Activated naive CD8-positive, alpha-beta T cell treated with anti-CD3 and anti-CD28 coated beads, Interleukin-2, amount 50 U/mL, for 16 hours (primary cell): ENCODE measurements at regions not wholly inside any gene's neighbourhood (a gene's known extent, or its start where the extent isn't known, plus 50 kb on each side); places are given as distances from the start of the nearest gene placed in this dataset.
"Not testable (repeated sequence)": the region's sequence is repeated elsewhere in the genome, so short reads cannot be mapped to it uniquely, and the experiment has no call there.

ENCODE experiments used
- DNase-seq: peaks from one replicate; pipeline ENCODE4 v3.0.0-alpha.2; 2020; ENCODE audit warnings: low read depth, low spot score

GRCh38 chr2:12451726-12452125 is 265.0 kb upstream of the TRIB2 start:
- no peak for DNase-seq

- no peak for DNase-seq
These were observed 264.6 kb upstream of the TRIB2 start for GRCh38 chr2:12452185-12452584.

DNA sequence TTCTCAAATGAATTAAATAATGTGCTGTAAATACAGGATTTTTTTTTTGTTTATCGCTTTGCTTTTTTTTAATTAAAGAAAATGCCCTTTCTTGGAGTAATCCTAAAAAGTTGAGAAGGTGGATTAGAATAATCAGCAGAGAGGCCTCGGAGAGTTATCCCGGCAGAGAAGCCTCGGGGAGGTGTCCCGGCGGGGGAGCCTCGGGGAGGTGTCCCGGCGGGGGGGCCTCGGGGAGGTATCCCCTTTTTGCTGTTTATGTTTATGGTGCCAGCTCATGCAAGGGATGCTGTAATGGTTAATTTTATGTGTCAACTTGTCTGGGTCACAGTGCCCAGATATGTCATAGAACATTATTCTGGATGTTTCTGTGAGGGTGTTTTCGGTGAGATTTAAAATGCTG is 263.0 kb upstream of the TRIB2 start:
- no peak for DNase-seq

- DNase-seq = no peak
These were observed 261.1 kb upstream of the TRIB2 start for GRCh38 chr2:12455661-12456060.

GRCh38 chr2:12456293-12457106 is 260.2 kb upstream of the TRIB2 start:
- peak; percentile 34 for DNase-seq

DNA sequence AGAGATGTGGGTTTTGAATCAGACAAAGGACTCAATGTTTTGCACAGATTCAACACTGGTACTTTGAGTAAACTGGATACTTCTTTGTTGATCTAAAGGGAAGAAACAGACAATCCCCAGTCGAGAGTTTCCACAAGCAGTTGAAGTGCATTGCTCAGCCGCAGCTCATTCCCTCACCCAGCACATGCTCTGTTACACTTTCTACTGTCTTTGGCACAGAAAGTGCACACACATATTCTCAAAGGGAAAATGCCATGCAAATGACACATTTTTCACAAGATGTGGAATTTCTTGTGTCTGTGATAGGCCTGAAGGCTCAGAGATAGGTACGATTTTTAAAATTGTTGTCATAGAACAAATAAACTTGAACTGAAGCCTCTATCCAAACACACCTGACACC is 258.9 kb upstream of the TRIB2 start:
- DNase-seq = no peak

DNA sequence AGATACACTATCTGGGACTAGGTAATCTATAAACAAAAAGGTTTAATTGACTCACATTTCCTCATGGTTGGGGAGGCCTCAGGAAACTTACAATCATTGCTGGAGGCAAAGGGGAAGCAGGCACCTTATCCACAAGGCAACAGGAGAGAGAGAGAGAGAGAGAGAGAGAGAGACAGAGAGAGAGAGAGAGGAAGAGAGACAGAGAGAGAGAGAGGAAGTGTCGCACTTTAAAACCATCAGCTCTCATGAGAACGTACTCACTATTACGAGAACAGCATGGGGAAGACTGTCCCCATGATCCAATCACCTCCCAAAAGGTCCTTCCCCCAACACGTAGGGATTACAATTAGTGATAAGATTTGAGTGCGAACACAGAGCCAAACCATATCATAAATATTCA is 253.5 kb upstream of the TRIB2 start:
- no peak for DNase-seq

- no peak for DNase-seq
These were observed 251.1 kb upstream of the TRIB2 start for GRCh38 chr2:12465631-12466135.

- DNase-seq = no peak
These were observed 249.4 kb upstream of the TRIB2 start for GRCh38 chr2:12467303-12467702.

- no peak for DNase-seq
These were observed 247.6 kb upstream of the TRIB2 start for GRCh38 chr2:12469141-12469561.

GRCh38 chr2:12472265-12472664 is 244.5 kb upstream of the TRIB2 start:
- not testable (repeated sequence) for DNase-seq

DNA sequence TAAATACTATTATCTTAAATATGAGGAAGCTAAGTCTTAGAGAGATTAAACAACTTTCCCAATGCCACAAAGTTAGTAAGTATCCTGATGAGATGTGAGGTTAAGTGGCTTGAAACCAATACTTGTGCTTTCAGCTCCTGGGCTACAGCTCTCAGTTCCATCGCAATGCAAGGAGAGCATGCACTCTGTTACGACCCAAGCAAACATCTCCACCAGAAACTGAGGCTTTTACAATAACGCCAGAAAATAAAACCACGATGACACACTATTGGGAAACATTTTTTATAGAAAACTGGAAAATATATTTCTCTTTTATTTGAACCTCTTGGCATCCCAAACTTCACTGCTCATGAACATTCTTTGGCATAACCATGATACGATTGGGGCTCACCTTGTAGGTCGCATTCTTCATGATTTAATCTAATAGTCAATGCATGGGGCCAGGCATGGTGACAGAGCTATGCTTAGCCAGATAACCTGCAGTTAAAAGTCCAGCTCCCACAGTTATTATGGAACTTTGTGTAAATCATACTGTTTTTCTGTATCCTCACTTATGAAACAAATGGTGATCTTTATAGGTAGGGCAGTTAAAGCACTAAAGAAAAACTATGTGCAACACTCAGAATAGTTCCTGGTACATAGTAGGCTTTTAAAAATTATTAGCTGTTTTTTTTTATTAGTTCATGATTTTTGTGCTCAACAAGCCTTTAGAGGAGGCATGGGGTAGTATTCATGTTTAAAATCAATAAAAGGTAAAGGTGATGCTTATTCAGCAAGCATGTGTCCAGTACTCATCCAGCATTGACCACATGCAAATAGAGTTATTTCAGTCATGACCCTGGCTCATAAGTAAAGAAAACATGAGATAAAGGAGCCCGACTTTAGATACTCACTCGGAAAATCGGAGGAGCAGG is 238.3 kb upstream of the TRIB2 start:
- DNase-seq = no peak

DNA sequence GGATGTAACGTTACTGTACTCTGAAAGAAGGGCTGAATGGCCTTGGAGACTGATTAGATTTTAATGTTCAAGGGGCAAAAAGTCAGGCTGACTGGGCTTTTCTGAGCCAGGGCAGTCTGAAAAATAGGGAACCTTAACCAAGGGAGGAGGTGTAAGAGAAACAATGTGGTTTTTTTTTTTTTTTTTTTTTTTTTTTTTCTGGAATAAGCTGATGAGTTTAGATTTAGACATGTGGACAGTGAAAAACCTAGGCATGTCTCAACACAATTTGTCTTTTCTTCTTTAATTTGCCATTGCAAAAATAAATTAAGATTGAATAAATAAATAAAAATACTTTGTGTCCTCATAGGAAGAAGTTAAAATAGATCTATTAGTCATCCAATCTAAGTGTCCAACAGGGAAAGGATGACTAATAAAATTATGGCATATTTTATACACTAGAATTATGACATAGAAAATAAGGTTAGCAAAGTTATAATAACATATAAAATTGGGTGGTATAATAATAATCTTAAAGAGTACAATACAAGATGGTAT is 237.6 kb upstream of the TRIB2 start:
- no peak for DNase-seq

- no peak for DNase-seq
These were observed 232.1 kb upstream of the TRIB2 start for GRCh38 chr2:12484536-12485115.

- DNase-seq = no peak
These were observed 230.3 kb upstream of the TRIB2 start for GRCh38 chr2:12486205-12487118.

GRCh38 chr2:12487253-12488004 is 229.3 kb upstream of the TRIB2 start:
- no peak for DNase-seq

DNA sequence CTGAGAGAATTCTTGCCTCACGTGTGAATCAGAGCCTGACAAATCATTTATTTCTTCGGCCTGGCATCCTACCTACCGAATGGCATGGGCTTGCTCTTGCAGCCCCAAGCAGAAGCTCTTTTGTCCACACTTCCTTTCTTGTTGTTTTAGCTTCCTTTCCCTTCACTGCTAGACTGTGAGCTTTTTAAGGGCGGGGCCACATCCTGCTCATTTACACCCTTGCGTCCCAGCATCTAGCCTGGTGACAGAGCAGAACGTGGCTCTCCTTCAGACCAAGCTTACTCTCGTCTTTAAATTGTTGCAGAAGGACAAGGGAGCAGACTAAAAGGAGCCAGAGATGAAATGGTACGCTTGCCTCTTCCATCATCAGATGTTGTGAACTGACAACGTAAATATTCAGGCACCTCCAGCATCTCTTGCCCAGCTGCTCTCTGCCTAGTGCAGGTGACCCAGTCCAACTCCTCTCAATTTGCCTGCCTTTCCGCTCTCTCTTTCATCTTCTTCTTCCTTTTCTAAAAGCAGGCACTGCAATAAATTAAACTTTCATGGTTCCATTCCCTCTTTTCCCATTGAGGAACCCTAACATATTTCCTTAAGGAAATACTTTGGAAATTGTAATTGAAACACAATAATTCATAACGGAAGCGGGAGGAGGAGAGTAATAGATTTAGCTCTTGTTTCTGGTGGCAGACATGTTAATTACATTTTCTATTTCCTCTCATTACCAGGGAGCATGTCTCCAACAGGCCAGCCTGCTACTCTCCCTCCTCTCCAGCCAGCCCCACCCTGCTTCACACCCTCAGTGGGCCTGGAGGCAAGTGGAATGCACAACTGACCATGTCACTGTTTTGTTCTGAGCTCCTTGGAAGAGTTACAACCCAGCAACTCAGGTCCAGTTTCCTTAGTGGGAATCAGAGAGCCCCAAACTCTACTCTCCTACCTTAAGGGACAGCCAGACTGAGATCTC is 228.1 kb upstream of the TRIB2 start:
- DNase-seq = no peak

GRCh38 chr2:12490641-12491040 is 226.1 kb upstream of the TRIB2 start:
- DNase-seq = no peak

GRCh38 chr2:12492360-12492759 is 224.4 kb upstream of the TRIB2 start:
- not testable (repeated sequence) for DNase-seq
